ENCODE measurements at regions not wholly inside any gene's neighbourhood (a gene's known extent, or its start where the extent isn't known, plus 50 kb on each side); places are given as distances from the start of the nearest gene placed in this dataset.

- FAIRE-seq = no peak
- no TSS peak for BruUV-seq (replicated peaks)
- Histone ChIP-seq H3K27me3 (replicated peaks in 1 of 2; ENCODE audit: control insufficient read depth in 2 of 2, insufficient read depth in 2 of 2, low read length in 1 of 2) (no peaks in the 10 kb centered on the region; a peak in 2 of 4 replicates), H2AFZ (ENCODE audit: control insufficient read depth, low read depth, low read length) (no peak overlapping the region), H3K4me3 (no peak overlapping the region), H3K4me1 (ENCODE audit: control insufficient read depth, insufficient read depth, low read length) (no peaks in the 10 kb centered on the region), H3K4me2 (ENCODE audit: control insufficient read depth, insufficient read depth) (no peak overlapping the region), H3K27ac (ENCODE audit: control insufficient read depth, insufficient read depth) (no peak overlapping the region), H3K9me3 (replicated peaks; ENCODE audit: control insufficient read depth, insufficient read depth, low read length) (no peaks in the 10 kb centered on the region), H3K9ac (ENCODE audit: control insufficient read depth, insufficient read depth, low read length) (no peak overlapping the region), H3K79me2 (ENCODE audit: control insufficient read depth, insufficient read depth, low read length) (no peaks in the 10 kb centered on the region), H4K20me1 (ENCODE audit: control insufficient read depth, insufficient read depth) (no peaks in the 10 kb centered on the region), H3K36me3 (ENCODE audit: control insufficient read depth in 2 of 2, insufficient read depth in 2 of 2, low read length in 1 of 2) (no peaks in the 10 kb centered on the region)
- ChIA-PET SMC1A (ENCODE audit: uncharacterized antibody, unreplicated experiment) (no interaction called here), RAD21 (ENCODE audit: unreplicated experiment) (no interaction called here), CTCF (no interaction called here), POLR2A (no interaction called here)
- no peak for ATAC-seq
- intact Hi-C loops (cut with micrococcal nuclease; ENCODE audit: unreplicated experiment) = no loop called here
- in situ Hi-C loops (cut with MboI) = no loop called here
- WGBS (ENCODE audit: insufficient coverage, insufficient replicate concordance, low lambda C conversion rate, missing lambda C conversion rate) = 19% methylated on average over 9 of the region's 9 CpGs
- TF ChIP-seq IRF5 (IDR thresholded peaks at IDR 0.05; ENCODE audit: borderline replicate concordance) (no peak), POU2F2 (IDR thresholded peaks at IDR 0.05; ENCODE audit: borderline replicate concordance, low read depth, low read length) (no peak), EZH2 (IDR thresholded peaks at IDR 0.05; ENCODE audit: borderline replicate concordance, control insufficient read depth, low read depth, low read length) (no peak), RAD21 (IDR thresholded peaks at IDR 0.05; ENCODE audit: insufficient read depth, low read depth, low read length) (no peak), KLF5 (IDR thresholded peaks at IDR 0.05; ENCODE audit: partially characterized antibody) (no peak)
- no peak for DNase-seq (ENCODE audit: low read depth, low spot score)
Measured at GRCh38 chr2:72007402-72007801, 140.3 kb downstream of the CYP26B1 start.

DNA sequence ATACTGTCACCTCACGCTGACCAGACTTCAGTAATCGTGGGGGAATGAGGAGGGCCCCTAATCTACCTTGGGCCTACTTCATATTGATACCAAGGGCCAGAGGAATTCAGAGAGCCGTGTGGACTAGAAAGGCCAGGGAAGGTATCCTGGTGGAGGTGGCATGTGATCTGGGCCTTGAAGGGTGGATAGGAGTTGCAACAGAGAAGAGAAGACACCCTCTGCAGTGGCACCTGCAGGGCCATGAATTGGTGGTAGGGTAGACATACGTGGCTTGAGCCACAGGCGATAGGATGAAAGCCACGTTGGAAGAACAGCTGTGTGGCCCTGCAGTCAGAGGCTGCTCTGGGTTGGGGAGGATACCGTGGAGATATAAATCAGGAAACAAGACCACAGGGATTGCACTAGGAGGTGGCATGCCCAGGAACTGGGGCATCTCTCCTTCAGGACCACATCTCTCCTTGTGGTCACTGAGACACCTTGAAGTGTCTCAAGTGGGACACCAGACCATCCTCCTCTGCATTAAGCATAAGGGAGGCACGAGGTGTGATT, 141.4 kb downstream of the CYP26B1 start:
- ChIA-PET RAD21 (ENCODE audit: unreplicated experiment) (no interaction called here), CTCF (interaction anchor here (0.6 kb wide), 1 partner anchor 78 kb away, joined by 3 read pairs; no protein-coding TSS in a partner anchor), SMC1A (ENCODE audit: uncharacterized antibody, unreplicated experiment) (no interaction called here), POLR2A (no interaction called here)
- Histone ChIP-seq H4K20me1 (ENCODE audit: control insufficient read depth, insufficient read depth) (no peaks in the 10 kb centered on the region), H3K9me3 (replicated peaks; ENCODE audit: control insufficient read depth, insufficient read depth, low read length) (no peaks in the 10 kb centered on the region), H2AFZ (ENCODE audit: control insufficient read depth, low read depth, low read length) (no peak overlapping the region), H3K27me3 (replicated peaks in 1 of 2; ENCODE audit: control insufficient read depth in 2 of 2, insufficient read depth in 2 of 2, low read length in 1 of 2) (no peaks in the 10 kb centered on the region; a peak in 2 of 4 replicates), H3K4me1 (ENCODE audit: control insufficient read depth, insufficient read depth, low read length) (no peaks in the 10 kb centered on the region), H3K9ac (ENCODE audit: control insufficient read depth, insufficient read depth, low read length) (no peak overlapping the region), H3K4me3 (no peak overlapping the region), H3K27ac (ENCODE audit: control insufficient read depth, insufficient read depth) (no peak overlapping the region), H3K79me2 (ENCODE audit: control insufficient read depth, insufficient read depth, low read length) (no peaks in the 10 kb centered on the region), H3K36me3 (ENCODE audit: control insufficient read depth in 2 of 2, insufficient read depth in 2 of 2, low read length in 1 of 2) (no peaks in the 10 kb centered on the region), H3K4me2 (ENCODE audit: control insufficient read depth, insufficient read depth) (no peak overlapping the region)
- DNase-seq (ENCODE audit: low read depth, low spot score) (no peak), ATAC-seq (no peak), FAIRE-seq (no peak)
- no TSS peak for BruUV-seq (replicated peaks)
- WGBS (ENCODE audit: insufficient coverage, insufficient replicate concordance, low lambda C conversion rate, missing lambda C conversion rate) = 15% methylated on average over 8 of the region's 8 CpGs
- TF ChIP-seq PRDM15 (CRISPR knock-in tag; IDR thresholded peaks at IDR 0.05) = no peak
- in situ Hi-C loops (cut with MboI) (no loop called here), intact Hi-C loops (cut with micrococcal nuclease; ENCODE audit: unreplicated experiment) (no loop called here)

Measured in GM12878 (cell line).